ENCODE measurements at regions not wholly inside any gene's neighbourhood (a gene's known extent, or its start where the extent isn't known, plus 50 kb on each side); places are given as distances from the start of the nearest gene placed in this dataset.

DNA sequence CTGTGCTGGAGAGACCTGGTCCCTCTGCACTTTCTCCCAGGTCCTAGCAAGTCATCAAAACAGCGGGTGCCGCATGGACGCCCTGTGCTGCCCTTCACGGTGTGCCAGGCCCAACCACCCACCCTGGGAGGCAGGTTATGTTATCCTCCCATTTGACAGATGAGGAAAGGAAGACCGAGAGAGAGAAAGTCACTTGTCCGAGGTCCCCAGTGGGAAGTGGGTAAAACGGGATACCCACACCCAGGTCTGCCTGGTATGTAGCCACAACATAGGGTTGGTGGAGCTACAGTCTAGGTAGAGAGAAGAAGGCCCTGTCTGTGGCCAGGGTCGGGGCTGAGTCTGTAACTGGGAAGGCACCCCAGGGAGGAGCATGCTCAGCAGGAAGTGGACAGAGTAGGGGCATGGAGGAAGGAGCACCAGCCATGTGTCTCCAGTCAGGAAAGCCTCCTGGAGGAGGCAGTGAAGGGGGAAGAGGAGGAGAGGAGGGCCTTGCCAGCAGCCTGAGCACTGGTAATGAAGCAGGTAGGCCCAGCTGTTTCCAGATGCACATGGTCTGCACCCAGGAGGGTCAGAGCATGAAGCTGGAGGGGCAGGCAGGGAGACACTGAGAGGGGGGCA is 98.4 kb downstream of the ZFP36L2 start:
- no peak overlapping the region for H3K4me3 ChIP-seq
- TF ChIP-seq, protein P1, sequence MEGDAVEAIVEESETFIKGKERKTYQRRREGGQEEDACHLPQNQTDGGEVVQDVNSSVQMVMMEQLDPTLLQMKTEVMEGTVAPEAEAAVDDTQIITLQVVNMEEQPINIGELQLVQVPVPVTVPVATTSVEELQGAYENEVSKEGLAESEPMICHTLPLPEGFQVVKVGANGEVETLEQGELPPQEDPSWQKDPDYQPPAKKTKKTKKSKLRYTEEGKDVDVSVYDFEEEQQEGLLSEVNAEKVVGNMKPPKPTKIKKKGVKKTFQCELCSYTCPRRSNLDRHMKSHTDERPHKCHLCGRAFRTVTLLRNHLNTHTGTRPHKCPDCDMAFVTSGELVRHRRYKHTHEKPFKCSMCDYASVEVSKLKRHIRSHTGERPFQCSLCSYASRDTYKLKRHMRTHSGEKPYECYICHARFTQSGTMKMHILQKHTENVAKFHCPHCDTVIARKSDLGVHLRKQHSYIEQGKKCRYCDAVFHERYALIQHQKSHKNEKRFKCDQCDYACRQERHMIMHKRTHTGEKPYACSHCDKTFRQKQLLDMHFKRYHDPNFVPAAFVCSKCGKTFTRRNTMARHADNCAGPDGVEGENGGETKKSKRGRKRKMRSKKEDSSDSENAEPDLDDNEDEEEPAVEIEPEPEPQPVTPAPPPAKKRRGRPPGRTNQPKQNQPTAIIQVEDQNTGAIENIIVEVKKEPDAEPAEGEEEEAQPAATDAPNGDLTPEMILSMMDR (IDR thresholded peaks at IDR 0.05) = no peak
- ATAC-seq = no peak
- H3K36me3 ChIP-seq = no peaks in the 10 kb centered on the region
- 91 to 92% methylated on average over 8 of the region's 8 CpGs for WGBS, 2 donors
- H3K9me3 ChIP-seq = no peaks in the 10 kb centered on the region
- intact Hi-C loops (cut with DNase I) = no loop called here
- peak overlapping the region in 1 of 4 donors; percentile 2 for H3K27ac ChIP-seq
- DNase-seq = no peak
- FAIRE-seq = no peak
- H3K4me1 ChIP-seq = peaks cover 0 to 20% (median 0%) of the 10 kb centered on the region in 3 donors
- no peaks in the 10 kb centered on the region for H3K27me3 ChIP-seq

DNA sequence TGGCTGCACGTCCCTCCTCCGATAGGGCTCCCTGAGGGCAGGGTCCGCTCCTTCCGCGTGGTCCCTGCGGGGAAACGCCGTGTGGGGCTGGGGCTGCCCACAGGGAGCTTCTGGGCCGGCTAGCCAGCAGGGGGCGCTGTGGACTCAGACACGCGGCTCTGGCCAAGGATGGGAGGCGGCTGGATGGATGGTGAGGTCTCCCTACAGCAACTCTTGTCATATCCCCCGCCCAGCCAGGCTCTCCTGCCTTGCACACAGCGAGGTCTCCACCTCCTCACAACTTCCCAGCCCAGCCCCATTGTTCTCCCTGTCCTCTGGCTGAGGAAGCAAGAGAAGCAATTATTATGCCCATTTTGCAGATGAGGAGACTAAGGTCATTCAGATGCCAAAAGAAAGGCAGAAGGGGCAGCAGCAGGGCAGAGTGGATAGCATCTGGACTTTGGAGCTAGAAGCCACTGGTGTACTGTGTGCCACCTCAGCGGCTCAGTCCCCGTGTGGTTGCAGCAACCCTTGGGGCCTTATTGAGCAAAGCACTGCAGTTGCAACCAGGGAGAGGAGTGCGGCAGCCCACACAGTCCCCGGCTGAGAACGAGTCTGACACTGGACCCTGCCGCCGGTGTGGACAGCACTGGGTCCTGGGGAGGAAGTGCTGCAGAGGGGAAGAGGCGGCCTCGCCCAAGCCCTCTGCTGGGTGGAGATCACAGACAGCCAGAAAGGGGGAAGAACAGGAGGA is 99.0 kb downstream of the ZFP36L2 start:
- Histone ChIP-seq H3K36me3 (no peaks in the 10 kb centered on the region), H3K27me3 (no peaks in the 10 kb centered on the region), H3K27ac (no peak overlapping the region), H3K4me3 (no peak overlapping the region), H3K9me3 (no peaks in the 10 kb centered on the region), H3K4me1 (peaks cover 0 to 20% (median 0%) of the 10 kb centered on the region in 3 donors)
- ATAC-seq = peak in 2 of 4 donors; percentile 22 to 37
- no peak for FAIRE-seq
- WGBS, 2 donors = 75 to 77% methylated on average over 24 of the region's 24 CpGs
- DNase-seq = peak in 5 of 6 donors; percentile 53 to 85 (median 71)
- intact Hi-C loops (cut with DNase I) = no loop called here
- TF ChIP-seq, protein P1 (IDR thresholded peaks at IDR 0.05) = peak in 2 of 4 donors; percentile 28 to 42

DNA sequence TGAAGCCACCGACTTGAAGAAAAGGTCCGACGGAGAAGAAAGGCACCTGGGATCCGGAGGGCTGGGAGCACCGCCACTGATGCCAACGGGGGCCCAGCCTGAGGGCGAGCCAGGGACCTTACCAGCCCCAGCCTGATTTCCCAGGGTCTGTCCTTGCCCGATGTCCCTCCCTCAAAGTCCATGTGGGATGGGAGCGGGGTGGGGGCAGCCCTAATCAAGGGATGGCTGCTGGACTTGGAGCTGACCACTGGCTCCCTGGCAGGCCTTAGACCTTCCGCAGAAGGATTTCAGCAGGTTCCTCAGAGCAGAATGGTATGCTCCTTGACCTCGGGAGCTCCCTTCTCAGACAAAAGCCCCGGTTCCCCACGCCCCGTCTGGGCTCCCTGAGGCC is 99.6 kb downstream of the ZFP36L2 start:
- peaks cover 0 to 16% (median 0%) of the 10 kb centered on the region in 3 donors for H3K4me1 ChIP-seq
- no peak for DNase-seq
- intact Hi-C loops (cut with DNase I) = no loop called here
- H3K27ac ChIP-seq = no peak overlapping the region
- no peaks in the 10 kb centered on the region for H3K9me3 ChIP-seq
- H3K36me3 ChIP-seq = no peaks in the 10 kb centered on the region
- no peaks in the 10 kb centered on the region for H3K27me3 ChIP-seq
- 94 to 98% methylated on average over 13 to 14 of the region's 14 CpGs for WGBS, 2 donors
- TF ChIP-seq, protein P1 (IDR thresholded peaks at IDR 0.05) = no peak
- ATAC-seq = no peak
- no peak overlapping the region for H3K4me3 ChIP-seq
- FAIRE-seq = no peak

DNA sequence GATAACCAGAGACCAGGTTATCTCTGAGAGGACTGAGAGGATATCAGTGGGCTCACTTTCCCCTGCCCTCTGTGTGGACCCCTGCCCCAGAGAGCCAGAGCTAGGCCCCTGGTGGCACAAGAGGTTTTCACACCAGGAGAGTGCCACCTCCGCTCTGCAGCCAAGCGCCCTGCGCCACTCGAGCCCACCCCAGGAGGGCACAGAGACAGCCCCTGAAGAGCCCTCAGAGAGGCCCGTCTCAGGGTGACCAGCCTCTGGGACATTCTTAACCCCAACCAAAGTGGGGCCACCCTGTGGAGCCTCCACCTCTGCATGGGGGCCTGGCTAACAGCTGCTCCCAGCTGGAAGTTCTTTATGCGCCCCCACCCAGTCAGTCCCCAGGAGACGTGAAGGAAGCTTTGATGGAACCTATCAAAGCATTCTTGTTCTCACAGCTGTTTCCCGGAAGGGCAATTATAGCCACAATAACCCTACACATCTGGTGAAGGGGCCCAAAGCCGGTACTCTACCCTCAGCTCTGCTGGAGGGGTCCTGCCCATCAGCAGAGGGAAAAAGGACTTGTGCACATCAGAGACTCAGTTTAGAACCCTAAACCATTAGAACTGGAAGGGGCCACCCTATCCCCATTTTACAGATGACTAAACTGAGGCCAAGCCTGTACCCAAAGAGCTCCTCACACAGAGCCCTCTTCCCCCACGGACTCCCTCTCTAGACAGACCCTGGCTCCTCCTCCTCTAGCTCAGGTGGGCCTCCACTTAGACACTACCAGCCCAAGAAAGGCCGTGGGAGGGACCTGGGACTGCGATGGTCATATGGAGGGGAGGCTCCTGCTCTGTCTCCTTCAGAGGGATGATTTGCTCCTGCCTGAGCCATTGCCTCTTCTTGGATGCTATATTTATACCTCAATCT is 101.1 kb downstream of the ZFP36L2 start:
- FAIRE-seq (no peak), DNase-seq (no peak), ATAC-seq (no peak)
- Histone ChIP-seq H3K36me3 (no peaks in the 10 kb centered on the region), H3K4me3 (no peak overlapping the region), H3K9me3 (no peaks in the 10 kb centered on the region), H3K27me3 (no peaks in the 10 kb centered on the region), H3K4me1 (peaks cover 0 to 3% (median 0%) of the 10 kb centered on the region in 3 donors), H3K27ac (no peak overlapping the region)
- intact Hi-C loops (cut with DNase I) = no loop called here
- TF ChIP-seq, protein P1 (IDR thresholded peaks at IDR 0.05) = no peak
- 87 to 90% methylated on average over 12 of the region's 12 CpGs for WGBS, 2 donors

All from pancreas (tissue), 10 donors.